Psoas muscle (tissue), 7 donors: ENCODE measurements at regions not wholly inside any gene's neighbourhood (a gene's known extent, or its start where the extent isn't known, plus 50 kb on each side); places are given as distances from the start of the nearest gene placed in this dataset.

Experiments
- ATAC-seq, 4 donors: fragments of 200-7000 bp; cut with Tn5 transposase; one replicate each; pipeline ENCODE4 v1.9.1; 2020; ENCODE audit warnings: moderate library complexity in 3 of 4, mild to moderate bottlenecking in 2 of 4
- DNase-seq, 2 donors: peaks; one replicate each; pipeline ENCODE4 v3.0.0-alpha.2; 2020
- H3K27ac ChIP-seq: fragments of 200-600 bp; one replicate; pipeline ENCODE4 v1.8.0; 2022
- H3K27me3 ChIP-seq, 3 donors: fragments of 200-600 bp in 1 of 3; one replicate each; pipeline versions ENCODE4 v1.6.1 to v1.8.0; 2013 to 2022; ENCODE audit warnings: low read length in 2 of 3, mild to moderate bottlenecking in 2 of 3, moderate library complexity in 1 of 3; ENCODE audit not compliant: insufficient read depth in 3 of 3
- H3K36me3 ChIP-seq, 2 donors: fragments of 200-600 bp in 1 of 2; one replicate each; pipeline versions ENCODE4 v1.6.1 to v1.8.0; 2013 to 2022; ENCODE audit warnings: low read depth in 1 of 2, mild to moderate bottlenecking in 1 of 2, moderate library complexity in 1 of 2; ENCODE audit not compliant: insufficient read depth in 1 of 2
- H3K4me1 ChIP-seq: fragments of 200-600 bp; one replicate; pipeline ENCODE4 v1.8.0; 2022
- H3K4me3 ChIP-seq: fragments of 200-600 bp; one replicate; pipeline ENCODE4 v1.8.0; 2022; ENCODE audit warnings: mild to moderate bottlenecking
- H3K9me3 ChIP-seq: fragments of 200-600 bp; one replicate; pipeline ENCODE4 v1.8.0; 2022
- CTCF ChIP-seq: fragments of 200-600 bp; IDR thresholded peaks from one replicate; pipeline ENCODE4 v1.8.0; 2022; ENCODE audit warnings: antibody characterized with exemption
- WGBS, 3 donors: extraction: QIAGEN DNeasy Blood & Tissue Kit; methylation state at CpG; one replicate each; pipeline versions ENCODE4 v1.1.6 to v1.1.7; 2013; 5-methylcytosine and 5-hydroxymethylcytosine counted together
- intact Hi-C, 2 donors: fragments of 100-400 bp; cut with DNase I; formaldehyde crosslinking; loops; one replicate each; pipeline versions ENCODE4 v1.11.0 to v1.14.2; 2022
- donor health status: healthy with polysubstance abuse.
- donor health status: DM: no; HTN: no; CAD: no; lungs with moderate emphysema.
- donor health status: Bipolar disorder and iron deficiency.
- donor health status: healthy.
- donor health status: DM: yes; HTN: yes; CAD: no.
- donor health status: DM: no; HTN: no; CAD: no.
- donor health status: DM: yes; HTN: yes; CAD: no.

- ATAC-seq (no peak), DNase-seq (no peak)
- intact Hi-C loops = loop anchor here in 1 of 2 donors (10.0 kb wide), 1 partner anchor 655 kb away; no protein-coding TSS in a partner anchor
- WGBS, 3 donors = 73 to 75% (median 74%) methylated on average over 5 of the region's 5 CpGs
- no peak overlapping the region for H3K4me3 ChIP-seq
- H3K4me1 ChIP-seq = no peaks in the 10 kb centered on the region
- TF ChIP-seq CTCF = no peak
- no peaks in the 10 kb centered on the region for H3K36me3 ChIP-seq
- H3K9me3 ChIP-seq = no peaks in the 10 kb centered on the region
- no peak overlapping the region for H3K27ac ChIP-seq
- no peaks in the 10 kb centered on the region for H3K27me3 ChIP-seq
Observed at GRCh38 chr7:17689361-17689902, 250.9 kb downstream of the SNX13 start.

GRCh38 chr7:17690030-17690429 is 250.3 kb downstream of the SNX13 start:
- no peak for ATAC-seq
- Histone ChIP-seq H3K4me1 (no peaks in the 10 kb centered on the region), H3K27ac (no peak overlapping the region), H3K4me3 (no peak overlapping the region), H3K36me3 (no peaks in the 10 kb centered on the region), H3K9me3 (no peaks in the 10 kb centered on the region), H3K27me3 (no peaks in the 10 kb centered on the region)
- intact Hi-C loops = no loop called here
- no peak for TF ChIP-seq CTCF
- 71 to 76% (median 72%) methylated on average over 4 of the region's 4 CpGs for WGBS, 3 donors
- DNase-seq = no peak

- peak; percentile 83 to 84 for DNase-seq
- Histone ChIP-seq H3K27ac (no peak overlapping the region), H3K36me3 (no peaks in the 10 kb centered on the region), H3K9me3 (peaks cover 14% of the 10 kb centered on the region), H3K27me3 (peaks cover 0 to 4% (median 1%) of the 10 kb centered on the region in 3 donors), H3K4me3 (no peak overlapping the region), H3K4me1 (no peaks in the 10 kb centered on the region)
- intact Hi-C loops = no loop called here
- WGBS, 3 donors = 56 to 61% (median 57%) methylated on average over 6 of the region's 6 CpGs
- no peak for TF ChIP-seq CTCF
- peak in 2 of 4 donors; percentile 50 to 59 for ATAC-seq
Observed at GRCh38 chr7:17696422-17696821, 243.9 kb downstream of the SNX13 start.

GRCh38 chr7:17697128-17697881 is 243.0 kb downstream of the SNX13 start:
- TF ChIP-seq CTCF = no peak
- H3K36me3 ChIP-seq = no peaks in the 10 kb centered on the region
- WGBS, 3 donors = 76 to 80% (median 77%) methylated on average over 4 of the region's 4 CpGs
- no peak for ATAC-seq
- intact Hi-C loops = no loop called here
- no peaks in the 10 kb centered on the region for H3K4me1 ChIP-seq
- peaks cover 0 to 4% (median 1%) of the 10 kb centered on the region in 3 donors for H3K27me3 ChIP-seq
- H3K4me3 ChIP-seq = no peak overlapping the region
- no peak overlapping the region for H3K27ac ChIP-seq
- no peak for DNase-seq
- H3K9me3 ChIP-seq = peaks cover 14% of the 10 kb centered on the region
